Activated T-cell treated with anti-CD3 and anti-CD28 coated beads for 48 hours (primary cell): ENCODE measurements at regions not wholly inside any gene's neighbourhood (a gene's known extent, or its start where the extent isn't known, plus 50 kb on each side); places are given as distances from the start of the nearest gene placed in this dataset.

ENCODE experiments used
- DNase-seq: peaks from one replicate; pipeline ENCODE4 v3.0.0-alpha.2; 2020; ENCODE audit warnings: low read depth

DNA sequence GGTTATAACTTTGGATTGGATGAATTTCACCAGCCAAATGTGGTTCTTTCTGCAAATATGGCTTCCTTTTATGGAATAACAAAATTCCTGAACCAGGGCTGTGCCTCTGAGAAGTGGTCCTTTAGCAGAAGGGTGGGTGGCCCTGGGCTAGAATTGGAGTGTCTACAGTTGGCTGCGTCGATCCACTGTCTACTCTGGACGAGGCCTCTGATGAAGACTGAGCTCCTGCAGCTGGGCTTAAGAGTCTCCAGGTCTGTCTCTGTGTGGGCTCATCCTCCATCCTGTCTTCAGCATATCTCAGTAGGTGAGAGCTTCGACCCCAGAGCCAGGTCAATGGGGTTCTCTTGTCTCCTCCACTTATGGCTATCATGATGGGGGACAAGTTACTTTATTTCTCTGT lies 166.3 kb upstream of the PMEPA1 start:
- no peak for DNase-seq

DNA sequence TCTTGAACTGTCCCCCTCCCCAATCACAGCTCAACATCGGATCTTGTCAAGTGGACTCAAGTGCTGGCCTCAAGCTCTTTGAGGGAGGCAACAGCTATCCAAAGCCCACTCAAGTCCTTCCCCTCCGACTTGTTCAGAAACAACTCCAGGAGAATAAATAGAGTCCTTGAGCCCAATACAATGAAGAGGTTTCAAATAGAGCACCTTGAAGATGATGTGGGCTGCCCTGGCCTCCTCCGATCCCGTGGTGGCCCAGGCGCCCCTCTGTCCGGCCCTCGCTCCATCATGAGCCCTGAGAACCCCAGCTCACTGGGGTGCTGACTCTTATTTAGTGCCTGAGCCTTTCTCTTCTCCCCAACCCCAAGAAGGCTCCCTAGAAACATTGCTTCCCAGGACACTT lies 164.3 kb upstream of the PMEPA1 start:
- no peak for DNase-seq

DNA sequence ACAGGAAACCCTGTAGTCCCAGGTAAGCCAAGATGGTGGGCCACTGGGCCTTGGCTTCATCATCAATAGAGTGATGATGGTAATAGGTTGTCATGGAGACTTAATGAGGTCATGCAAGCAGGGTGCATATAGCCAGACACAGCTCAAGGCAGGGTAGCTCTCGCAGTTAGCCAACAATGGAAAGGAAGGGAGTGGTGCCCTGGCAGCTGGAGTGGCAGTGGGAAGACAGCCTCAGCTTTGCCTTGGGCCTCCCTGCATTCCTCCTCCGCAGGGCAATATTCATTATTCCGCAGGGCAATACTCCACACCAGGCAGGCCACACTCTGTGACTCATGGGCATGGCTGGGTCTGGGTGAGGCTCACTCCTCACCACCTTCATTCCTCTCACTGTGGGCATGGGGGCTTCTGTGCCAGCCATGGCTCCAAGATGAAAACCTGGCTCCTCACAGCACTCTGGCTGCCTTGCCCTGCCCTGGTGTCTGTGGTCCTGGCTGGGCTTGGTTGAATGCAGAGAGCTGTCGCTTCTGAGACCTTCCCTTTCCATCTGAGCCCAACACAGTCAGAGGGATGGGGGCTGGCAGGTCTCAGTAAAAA lies 163.1 kb upstream of the PMEPA1 start:
- no peak for DNase-seq

DNA sequence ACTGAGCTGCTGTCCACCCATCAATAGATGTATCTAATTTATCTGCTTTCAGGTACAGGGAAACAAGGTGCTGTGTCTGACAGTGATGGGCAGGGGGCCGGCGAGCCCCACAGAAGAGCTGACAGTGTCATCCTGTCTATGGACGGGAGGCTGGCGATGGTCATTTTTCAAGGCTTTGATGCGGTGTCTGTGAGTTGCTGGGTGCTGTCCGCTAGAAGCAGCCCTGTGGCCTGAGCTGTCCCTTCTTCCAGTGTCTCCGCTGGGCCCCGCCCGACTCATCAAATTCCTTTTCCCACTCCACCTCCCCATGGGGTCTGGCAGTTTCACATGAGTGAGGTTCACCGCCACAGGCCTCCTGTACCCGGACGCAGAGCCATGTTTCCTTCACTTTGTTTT lies 161.4 kb upstream of the PMEPA1 start:
- DNase-seq = no peak

DNA sequence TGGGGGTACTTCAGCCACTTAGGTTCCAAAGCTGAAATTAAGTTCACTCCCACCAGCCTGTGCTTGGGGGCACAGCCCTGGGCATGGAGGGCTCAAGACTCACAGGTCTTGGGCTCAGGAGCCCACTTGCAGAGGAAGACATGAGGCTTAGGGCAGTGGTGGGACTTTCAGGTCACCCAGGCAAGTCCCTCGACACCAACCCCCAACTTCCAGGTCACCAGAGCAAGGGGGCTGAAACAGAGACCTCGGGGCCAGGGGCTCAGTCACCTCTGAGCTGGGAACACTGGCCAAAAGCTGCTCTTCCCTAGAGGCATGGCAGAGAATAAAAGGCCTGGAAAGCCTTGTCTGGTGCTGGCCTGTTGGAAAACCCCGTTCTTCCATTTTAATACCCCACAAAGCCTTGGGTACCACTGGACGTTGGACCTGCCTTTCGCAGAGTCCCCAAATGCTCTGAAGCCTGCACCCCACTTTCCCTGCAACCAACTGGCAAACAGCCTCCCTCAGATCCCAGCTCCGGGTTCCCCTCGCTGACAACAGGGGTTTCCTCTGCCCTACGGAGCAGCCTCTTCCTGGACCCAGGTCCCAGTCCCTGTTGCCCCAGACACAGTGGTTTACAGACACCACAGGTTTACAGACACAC lies 160.9 kb upstream of the PMEPA1 start:
- no peak for DNase-seq

DNA sequence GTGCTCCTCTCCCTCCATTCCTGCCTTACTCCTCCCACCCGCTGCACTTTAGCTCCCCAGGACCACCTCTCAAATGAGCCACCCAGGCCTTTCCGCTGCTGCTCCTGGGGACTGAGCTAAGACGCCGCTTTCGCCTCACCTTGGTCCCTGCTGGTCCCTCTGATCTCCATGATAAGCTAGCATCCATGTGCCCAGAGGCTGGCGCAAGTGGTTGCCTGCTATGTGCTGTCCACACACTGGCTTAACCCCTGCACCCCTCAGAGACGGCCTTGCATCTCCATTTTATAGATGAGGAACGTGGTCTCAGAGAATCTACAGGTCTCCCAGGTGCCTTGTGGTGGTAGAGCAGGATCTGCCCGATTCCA lies 160.1 kb upstream of the PMEPA1 start:
- DNase-seq = no peak

DNA sequence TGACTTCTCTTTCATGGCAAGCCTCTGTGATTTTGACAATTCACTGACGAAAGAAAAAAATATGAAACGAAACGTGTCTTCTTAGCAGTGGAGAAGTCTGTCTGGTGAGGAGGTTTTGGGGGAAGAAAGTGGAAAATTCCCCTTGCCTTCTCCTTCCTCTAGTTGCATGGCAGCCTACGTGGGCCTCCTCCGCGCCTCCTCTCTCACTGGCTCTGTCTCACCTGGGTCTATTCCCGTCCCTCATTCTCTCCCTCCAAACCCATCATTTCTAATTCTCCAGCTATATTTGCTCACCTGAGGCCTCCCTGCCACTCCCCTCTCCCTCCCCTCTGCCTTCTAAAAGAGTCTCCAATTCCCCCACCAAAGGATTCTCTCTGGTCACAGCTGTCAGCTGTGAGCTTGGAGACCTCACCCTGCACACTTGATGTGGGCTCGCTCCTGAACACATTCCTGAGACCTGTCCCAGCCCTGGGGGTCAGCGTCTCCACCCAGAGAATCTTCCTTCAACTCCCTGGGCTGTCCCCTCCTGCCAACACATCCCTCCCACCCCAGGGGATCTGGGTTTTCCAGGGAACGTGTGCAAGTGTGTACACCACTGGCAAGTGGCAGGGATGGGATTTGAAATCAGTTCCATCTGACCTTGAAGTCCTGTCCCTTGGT lies 159.6 kb upstream of the PMEPA1 start:
- DNase-seq = no peak

DNA sequence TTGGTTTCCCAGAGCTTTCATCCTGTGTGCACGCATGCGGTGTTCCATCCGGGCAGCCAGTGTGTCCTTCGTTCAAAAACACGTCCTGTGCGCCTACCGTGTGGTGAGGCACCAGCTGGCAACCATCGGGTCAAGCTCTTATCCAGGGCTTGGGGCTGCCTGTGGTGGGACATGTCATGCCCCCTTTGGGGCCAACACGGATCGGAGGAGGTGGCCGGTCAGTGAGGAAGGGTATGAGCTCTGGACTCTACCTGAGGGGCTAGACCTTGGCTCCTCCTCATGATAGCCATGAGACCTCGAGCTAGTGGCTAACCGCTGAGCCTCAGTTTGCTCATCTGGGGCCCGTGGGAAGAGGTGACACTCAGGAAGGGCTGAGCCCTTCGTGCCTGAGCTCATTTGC lies 158.5 kb upstream of the PMEPA1 start:
- no peak for DNase-seq

DNA sequence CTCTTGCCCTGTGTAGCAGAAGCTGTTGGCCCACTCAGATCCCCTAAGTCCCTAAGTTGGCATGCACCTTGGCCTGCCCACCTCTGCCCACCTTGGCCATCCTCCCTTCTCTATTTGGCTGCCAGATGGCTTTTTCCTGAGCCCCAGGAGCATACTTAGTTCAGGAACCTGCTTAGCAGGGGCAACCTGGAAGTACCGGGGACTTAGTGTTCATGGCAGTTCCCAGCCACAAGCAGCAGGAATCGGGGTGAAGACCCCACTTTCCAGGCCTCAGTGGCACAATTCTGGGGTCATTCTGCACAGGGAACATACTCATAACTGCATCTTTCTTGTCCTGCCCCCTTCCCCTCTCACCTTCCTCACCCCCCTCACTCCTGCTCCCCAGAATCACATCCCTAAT lies 158.0 kb upstream of the PMEPA1 start:
- no peak for DNase-seq

DNA sequence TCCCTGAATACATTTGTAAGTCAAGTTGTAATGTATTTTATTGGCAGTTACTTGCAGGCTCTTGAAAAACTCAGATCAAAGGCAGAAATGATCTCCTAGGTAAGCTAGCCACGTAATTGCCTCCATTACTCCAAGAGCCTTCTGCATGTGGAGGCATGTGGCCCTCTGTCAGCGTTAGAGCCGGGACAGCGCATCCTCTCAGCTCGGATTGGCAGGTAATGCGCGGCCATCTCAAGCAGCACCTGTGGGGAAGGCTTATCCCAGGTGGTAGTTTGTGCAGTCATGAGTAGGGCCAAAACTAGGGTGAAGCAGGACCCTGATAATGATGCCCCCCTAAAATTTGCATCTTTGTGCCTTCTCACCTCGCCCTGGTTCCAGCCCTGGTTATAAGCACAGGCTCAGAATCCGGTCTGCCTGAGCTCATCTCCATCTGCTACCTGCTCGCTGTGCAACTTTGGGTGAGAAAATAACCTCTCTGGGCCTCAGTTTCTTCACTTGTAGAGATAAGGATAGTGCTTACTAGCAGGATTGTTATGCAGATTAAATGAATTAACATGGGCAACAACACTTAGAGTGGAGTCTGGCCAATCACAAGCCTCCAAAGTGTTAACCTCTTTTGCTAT lies 157.5 kb upstream of the PMEPA1 start:
- DNase-seq = no peak

DNA sequence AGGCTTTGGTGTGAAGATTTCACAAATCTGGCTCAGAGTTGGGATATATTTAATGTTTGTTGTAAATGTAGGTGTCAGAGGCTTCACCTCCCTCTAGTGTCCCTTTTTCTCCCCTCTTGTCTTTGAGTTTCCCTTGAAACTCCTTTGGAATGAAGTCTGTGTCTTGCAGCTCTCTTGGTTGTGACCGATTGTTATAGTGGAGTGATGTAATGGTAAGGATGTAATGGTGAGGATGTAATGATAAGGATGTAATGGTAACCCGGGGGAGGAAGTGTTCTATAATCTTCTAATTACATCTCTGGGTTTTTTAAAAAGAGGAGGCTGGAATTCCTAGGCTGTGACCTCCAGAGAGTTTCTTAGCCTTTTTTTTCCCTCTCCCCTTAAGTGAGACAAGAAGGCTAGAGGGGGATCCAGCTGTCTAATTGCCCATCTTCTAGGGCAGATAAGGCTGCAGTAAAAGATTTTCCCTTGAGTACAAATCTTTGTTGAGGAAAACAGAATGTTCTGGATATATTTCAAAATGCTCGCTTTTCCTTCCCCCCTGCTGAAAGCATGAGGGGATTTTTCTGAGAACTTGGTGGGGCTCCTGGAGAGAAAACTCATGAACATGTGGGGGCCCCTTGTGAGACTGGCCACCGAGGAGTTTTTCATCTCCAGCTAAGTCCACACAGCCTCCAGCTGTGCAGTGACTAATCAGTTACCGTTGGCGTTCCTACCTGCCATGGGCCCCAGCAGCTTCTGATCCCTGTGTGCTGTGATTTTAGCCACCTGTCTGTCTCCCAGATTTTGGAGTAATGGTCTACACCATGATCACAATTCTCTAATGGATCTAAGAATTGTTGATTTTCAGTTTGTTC lies 156.7 kb upstream of the PMEPA1 start:
- no peak for DNase-seq

DNA sequence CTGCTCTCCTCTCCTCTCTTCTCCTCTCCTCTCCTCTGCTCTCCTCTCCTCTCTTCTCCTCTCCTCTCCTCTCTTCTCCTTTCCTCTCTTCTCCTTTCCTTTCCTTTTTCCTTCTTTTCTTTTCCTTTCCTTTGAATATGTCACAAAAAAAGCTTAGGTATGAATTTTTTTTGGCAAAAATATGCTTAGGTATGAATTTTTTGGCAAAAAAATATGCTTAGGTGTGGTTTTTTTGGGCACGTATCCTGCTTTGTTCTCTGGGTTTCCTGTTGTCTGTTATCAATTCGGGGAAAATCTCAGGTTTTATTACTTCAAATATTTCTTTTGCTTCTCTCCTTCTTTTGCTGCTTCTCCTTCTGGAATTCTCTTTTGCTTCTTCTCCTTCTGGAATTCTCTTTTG lies 155.5 kb upstream of the PMEPA1 start:
- no peak for DNase-seq

DNA sequence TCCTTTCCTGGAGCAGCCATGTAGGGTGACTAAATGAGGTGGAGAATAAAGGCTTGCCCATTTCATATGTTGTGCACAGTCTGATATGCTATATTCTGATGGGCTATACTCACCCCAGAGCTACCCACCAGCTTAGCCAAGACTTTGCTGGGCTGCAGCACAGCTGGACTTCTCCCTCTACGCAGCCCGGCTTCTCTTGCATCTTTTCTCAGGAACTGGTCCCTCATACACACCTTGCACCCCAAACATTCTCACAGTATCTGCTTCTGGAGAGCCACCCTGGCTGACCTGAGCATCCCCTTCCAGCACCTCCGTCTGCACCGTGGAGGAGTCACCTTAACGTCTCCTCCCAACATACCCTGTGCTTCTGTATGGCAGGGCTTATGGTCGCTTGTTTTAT lies 150.8 kb upstream of the PMEPA1 start:
- no peak for DNase-seq

DNA sequence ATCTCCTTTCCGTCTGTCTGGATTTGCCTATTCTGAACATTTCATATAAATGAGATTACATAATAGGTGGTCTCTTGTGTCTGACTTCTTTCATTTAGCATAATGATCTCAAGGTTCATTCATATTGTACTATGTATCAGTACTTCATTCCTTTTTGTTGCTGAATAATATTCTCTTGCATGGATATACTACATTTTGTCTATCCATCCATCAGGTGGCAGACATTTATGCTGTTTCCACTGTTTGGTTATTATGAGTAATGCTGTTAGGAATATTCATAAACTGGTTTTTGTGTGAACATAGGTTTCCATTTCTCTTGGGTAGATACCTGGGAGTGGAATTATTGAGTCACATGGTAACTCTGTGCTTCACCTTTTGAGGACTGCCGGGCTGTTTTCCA lies 148.2 kb upstream of the PMEPA1 start:
- DNase-seq = no peak

DNA sequence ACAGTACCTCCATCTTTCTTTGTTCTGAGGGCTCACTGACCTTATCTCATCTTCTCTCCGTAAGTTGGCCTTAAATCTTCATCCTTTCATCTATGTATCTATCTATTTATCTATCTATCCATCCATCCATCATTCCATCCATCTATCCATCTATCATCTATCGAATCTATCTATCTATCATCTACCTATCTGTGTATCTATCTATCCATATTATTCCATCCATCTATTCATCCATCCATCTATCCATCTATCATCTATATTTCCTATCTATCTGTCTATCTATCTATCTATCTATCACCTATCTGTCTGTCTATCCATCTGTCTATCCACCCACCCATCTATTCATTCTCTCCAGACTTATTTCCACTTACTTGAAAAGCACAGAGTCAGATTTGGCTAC lies 147.3 kb upstream of the PMEPA1 start:
- DNase-seq = no peak

DNA sequence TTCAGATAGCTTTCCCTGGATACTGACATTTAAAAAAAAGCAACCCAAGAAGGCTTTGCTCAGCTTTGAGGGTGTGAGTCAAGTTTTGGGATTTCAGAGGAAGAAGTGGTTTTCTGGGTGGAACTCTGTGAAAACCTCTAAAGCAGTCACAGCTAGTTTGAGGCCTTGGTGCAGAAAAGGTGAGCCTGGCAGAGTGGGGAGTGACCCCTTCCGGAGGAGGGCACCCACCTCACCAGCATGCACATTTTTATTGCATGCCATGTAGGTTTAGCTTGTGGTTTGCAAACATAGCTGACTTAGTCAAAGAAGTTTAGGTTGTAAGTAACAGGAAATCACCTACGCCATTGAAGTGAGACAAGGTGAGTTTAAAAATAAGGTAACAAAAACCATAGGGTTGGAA lies 146.8 kb upstream of the PMEPA1 start:
- DNase-seq = no peak

DNA sequence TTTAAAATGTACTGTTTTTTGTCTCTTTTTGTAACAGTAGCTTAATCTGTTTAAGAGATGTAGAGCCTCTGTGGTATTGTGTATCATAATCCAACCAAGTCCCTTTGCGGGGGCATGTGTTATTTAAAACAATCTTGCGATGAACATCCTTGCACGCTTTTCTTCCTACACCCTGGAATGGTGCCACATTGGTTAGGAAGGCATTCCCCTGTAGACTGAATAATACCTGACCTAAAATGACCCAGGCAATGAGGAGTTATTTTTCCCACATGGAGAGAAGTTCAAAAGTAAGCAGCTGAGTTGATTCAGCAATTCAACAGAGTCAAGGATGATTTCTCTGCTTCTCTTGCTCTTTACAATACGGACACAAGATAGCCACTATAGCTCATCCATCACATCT lies 142.0 kb upstream of the PMEPA1 start:
- DNase-seq = no peak

DNA sequence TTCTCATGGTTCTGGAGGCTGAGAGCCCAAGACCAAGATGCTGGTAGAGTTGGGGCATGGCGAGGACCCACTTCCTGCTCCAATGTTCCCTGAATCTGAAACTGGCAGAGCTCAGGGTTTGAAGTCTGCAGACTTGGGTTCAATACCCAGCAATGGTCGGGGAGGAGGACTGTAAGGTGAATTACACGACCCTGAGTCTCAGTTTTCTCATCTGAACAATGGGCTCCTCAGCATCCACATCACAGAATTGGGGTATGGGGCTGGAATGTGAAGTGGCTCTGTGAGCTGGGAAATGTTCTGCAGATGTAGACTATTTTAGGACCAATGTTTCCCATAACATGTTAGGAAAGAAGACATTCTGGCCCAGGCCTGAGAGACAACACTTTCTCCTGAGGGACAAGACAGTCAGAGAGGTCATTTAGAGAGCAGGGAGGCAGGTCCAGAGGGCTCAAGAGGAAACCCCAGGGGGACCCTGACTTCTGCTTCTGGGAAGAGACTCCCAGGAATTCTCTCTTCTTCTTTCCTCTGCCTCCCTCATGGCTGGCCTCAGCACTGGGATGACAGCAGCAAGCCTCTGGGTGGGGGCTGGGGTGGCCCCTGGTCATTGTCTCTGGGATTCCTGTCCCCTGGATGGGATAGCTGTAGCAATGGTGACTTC lies 141.3 kb upstream of the PMEPA1 start:
- DNase-seq = no peak

DNA sequence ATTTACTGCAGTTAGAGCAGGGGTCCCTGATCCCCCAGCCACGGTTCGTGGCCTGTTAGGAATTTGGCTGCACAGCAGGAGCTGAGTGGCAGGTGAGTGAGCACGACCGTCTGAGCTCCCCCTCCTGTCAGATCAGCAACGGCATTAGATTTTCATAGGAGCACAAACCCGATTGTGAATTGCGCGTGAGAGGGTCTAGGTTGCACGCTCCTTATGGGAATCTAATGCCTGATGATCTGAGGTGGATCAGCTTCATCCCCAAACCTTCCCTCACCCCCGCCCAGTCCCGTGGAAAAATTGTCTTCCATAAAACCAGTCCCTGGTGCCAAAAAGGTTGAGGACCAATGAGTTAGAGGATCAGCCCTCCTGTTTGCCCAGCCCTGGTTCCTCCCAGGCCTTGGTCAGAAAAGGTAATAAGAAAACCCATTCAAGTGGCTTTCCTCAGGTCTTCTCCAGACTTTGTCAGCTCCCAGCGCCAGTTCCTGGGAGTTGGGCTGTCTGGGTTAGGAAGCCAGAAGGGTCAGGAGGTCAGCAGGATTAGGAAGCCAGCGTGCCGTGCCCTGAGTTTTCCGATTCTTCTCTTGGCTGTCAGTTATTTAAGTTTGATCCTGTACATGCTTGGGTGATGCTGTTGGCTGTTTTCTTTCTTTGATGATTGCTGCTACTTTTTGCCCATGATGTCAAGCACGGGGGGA lies 139.9 kb upstream of the PMEPA1 start:
- no peak for DNase-seq

DNA sequence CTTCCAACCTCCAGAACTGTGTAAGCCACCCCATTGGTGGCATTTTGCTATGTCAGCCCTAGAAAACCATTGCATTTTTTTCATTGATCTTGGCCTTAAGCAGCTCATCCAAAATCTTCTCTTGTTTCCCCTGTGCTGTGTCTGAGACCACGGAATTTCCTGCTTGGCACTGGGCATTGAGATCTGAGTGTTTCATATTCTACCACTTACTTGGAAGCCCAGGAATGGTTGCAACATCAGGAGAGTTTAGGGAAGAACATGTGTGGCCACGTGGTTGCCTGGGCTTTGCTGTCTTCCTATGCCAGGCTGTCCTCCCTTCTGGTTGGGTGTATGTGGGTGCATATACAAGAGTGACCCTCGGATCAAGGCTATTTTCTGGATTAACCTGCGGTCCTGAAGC lies 139.3 kb upstream of the PMEPA1 start:
- no peak for DNase-seq

DNA sequence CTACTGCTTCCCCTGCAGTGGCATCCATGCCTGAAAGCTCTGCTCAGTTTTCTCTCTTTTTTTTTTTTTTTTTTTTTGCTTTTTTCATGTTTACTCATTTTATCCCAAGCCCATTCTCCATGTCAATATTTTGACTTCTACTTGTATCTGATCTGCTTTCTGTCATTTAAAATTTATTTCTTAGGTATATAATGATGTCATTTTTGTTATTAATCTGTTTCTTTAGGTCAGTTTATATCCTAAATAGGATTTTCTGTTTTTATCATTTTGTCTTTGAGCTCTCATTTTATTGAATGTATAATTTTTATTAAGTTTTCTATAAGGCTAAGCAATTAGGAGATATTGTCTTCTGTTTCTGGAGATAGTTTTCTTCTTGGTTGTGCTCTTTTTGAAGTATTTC lies 138.5 kb upstream of the PMEPA1 start:
- DNase-seq = no peak
